Prostate gland (tissue), 2 donors: ENCODE measurements at regions not wholly inside any gene's neighbourhood (a gene's known extent, or its start where the extent isn't known, plus 50 kb on each side); places are given as distances from the start of the nearest gene placed in this dataset.
"Not testable (repeated sequence)": the region's sequence is repeated elsewhere in the genome, so short reads cannot be mapped to it uniquely, and the experiment has no call there.

Experiments
- DNase-seq: peaks from one replicate; pipeline ENCODE4 v3.0.0-alpha.2; 2019; ENCODE audit warnings: low spot score
- H3K27ac ChIP-seq, 2 donors: fragments of 200-600 bp; sonication (generic); 2 replicates each; pipeline ENCODE4 v1.5.1; 2017 to 2019
- H3K27me3 ChIP-seq: fragments of 200-600 bp; sonication (generic); replicated peaks from 2 replicates; pipeline ENCODE4 v1.5.1; 2019; ENCODE audit not compliant: insufficient read depth
- H3K36me3 ChIP-seq, 2 donors: fragments of 200-600 bp; sonication (generic); 1 replicate in 1 of 2; 2 replicates in 1 of 2; pipeline versions ENCODE4 v1.5.1 to v1.8.1; 2017 to 2019
- H3K4me1 ChIP-seq: fragments of 200-600 bp; sonication (generic); replicated peaks from 2 replicates; pipeline ENCODE4 v1.5.1; 2019
- H3K4me3 ChIP-seq, 2 donors: fragments of 200-600 bp; sonication (generic); 2 replicates each; pipeline ENCODE4 v1.5.1; 2017 to 2019
- H3K9me3 ChIP-seq: fragments of 200-600 bp; sonication (generic); 2 replicates; pipeline ENCODE4 v1.5.1; 2017
- CTCF ChIP-seq, 4 experiments: fragments of 200-600 bp in 2 of 4; fragments of 450-650 bp in 2 of 4; sonication (generic) in 2 of 4; IDR thresholded peaks; 1 replicate in 3 of 4; 2 replicates in 1 of 4; pipeline ENCODE4 v1.5.1; 2016 to 2019; ENCODE audit warnings: antibody characterized with exemption in 4 of 4, mild to moderate bottlenecking in 2 of 4, moderate library complexity in 2 of 4
- POLR2A ChIP-seq: fragments of 450-650 bp; IDR thresholded peaks from one replicate; pipeline ENCODE4 v1.6.1; 2016; ENCODE audit warnings: antibody characterized with exemption, mild to moderate bottlenecking
- POLR2AphosphoS5 ChIP-seq: sonication (generic); formaldehyde crosslinking; IDR thresholded peaks from one replicate; pipeline ENCODE4 v1.6.1; 2017; ENCODE audit warnings: antibody characterized with exemption
- WGBS: methylation state at CpG from one replicate; pipeline ENCODE4 v1.1.5; 2018; 5-methylcytosine and 5-hydroxymethylcytosine counted together
- intact Hi-C: fragments of 100-400 bp; cut with DNase I; formaldehyde crosslinking; loops from one replicate; pipeline ENCODE4 v1.14.2; 2022

- 28% methylated on average over 2 of the region's 2 CpGs for WGBS
- no peak for DNase-seq
- no peaks in the 10 kb centered on the region for H3K9me3 ChIP-seq
- H3K4me3 ChIP-seq = no peak overlapping the region
- intact Hi-C loops = no loop called here
- H3K36me3 ChIP-seq = no peaks in the 10 kb centered on the region
- TF ChIP-seq POLR2AphosphoS5 = no peak
- no peak for TF ChIP-seq CTCF (IDR thresholded peaks at IDR 0.05)
- TF ChIP-seq POLR2A = no peak
- H3K27ac ChIP-seq = no peak overlapping the region
- no peaks in the 10 kb centered on the region for H3K27me3 ChIP-seq
- no peaks in the 10 kb centered on the region for H3K4me1 ChIP-seq
These were observed 241.9 kb upstream of the MAP2 start for GRCh38 chr2:209181984-209182383.

DNA sequence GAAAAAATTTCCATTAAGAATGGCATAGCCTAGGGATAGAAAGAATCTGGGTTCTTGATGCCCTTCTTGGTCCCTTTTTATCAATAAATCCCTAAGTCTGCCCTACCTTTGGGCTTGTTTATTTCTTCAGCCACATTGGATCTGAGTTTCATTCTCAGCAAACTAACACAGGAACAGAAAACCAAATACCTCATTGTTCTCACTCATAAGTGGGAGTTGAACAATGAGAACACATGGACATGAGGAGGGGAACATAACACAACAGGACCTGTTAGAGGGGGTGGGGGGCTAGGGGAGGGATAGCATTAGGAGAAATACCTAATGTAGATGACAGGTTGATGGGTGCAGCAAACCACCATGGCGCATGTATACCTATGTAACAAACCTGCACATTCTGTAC lies 237.0 kb upstream of the MAP2 start:
- 93% methylated on average over 1 of the region's 1 CpG for WGBS
- DNase-seq, H3K4me1 ChIP-seq, H3K4me3 ChIP-seq, intact Hi-C loops, H3K36me3 ChIP-seq, H3K27me3 ChIP-seq, H3K27ac ChIP-seq, H3K9me3 ChIP-seq: not testable (repeated sequence)

DNA sequence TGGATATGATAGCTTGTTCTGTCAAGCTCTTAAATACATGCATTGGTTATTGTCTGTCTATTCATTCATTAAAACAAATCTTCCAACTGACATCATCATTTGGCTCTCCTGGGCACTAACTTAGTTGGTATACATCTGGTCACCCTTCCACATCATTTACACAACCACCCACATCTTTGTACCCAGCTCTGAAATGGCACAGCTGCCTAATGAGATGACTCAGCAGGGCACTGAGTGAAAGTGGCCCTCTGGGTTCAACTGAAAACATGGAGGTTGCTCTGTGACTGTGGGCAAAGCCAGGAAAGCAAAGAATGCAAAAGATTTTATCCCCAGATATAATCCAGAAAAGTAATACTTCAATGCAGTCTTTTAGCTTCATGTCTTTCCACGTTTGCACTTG lies 234.0 kb upstream of the MAP2 start:
- TF ChIP-seq POLR2A (no peak), POLR2AphosphoS5 (no peak), CTCF (IDR thresholded peaks at IDR 0.05) (no peak)
- no peak overlapping the region for H3K27ac ChIP-seq
- H3K4me3 ChIP-seq = no peak overlapping the region
- intact Hi-C loops = no loop called here
- no peaks in the 10 kb centered on the region for H3K9me3 ChIP-seq
- H3K4me1 ChIP-seq = no peaks in the 10 kb centered on the region
- no peaks in the 10 kb centered on the region for H3K36me3 ChIP-seq
- no peak for DNase-seq
- no peaks in the 10 kb centered on the region for H3K27me3 ChIP-seq
- WGBS = 46% methylated on average over 1 of the region's 1 CpG

DNA sequence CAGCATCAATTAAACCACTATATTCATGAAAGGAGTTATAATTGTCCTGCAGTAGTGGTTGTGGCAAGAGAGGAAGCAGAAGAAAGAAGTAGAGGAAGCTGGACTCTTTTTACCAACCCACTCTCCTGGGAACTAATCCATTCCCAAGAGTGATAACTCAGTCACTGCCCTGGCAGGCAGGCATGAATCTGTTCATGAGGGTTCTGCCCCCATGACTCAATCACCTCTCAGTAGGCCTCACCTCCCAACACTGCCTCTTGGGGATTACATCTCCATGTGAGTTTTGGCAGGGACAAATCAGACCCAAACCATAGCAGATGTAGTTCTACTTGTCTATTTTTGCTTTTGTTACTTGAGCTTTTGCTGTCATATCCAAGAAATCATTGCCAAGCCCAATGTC lies 232.7 kb upstream of the MAP2 start:
- no peaks in the 10 kb centered on the region for H3K9me3 ChIP-seq
- no peak overlapping the region for H3K27ac ChIP-seq
- no peak for TF ChIP-seq POLR2AphosphoS5
- TF ChIP-seq CTCF (IDR thresholded peaks at IDR 0.05) = no peak
- TF ChIP-seq POLR2A = no peak
- H3K27me3 ChIP-seq = no peaks in the 10 kb centered on the region
- H3K4me3 ChIP-seq = no peak overlapping the region
- no peak for DNase-seq
- intact Hi-C loops = no loop called here
- H3K36me3 ChIP-seq = no peaks in the 10 kb centered on the region
- H3K4me1 ChIP-seq = no peaks in the 10 kb centered on the region

GRCh38 chr2:209194717-209195116 lies 229.1 kb upstream of the MAP2 start:
- no peak for TF ChIP-seq CTCF (IDR thresholded peaks at IDR 0.05)
- no peak for TF ChIP-seq POLR2A
- TF ChIP-seq POLR2AphosphoS5 = no peak
- Histone ChIP-seq H3K9me3 (no peaks in the 10 kb centered on the region), H3K36me3 (no peaks in the 10 kb centered on the region), H3K27me3 (no peaks in the 10 kb centered on the region), H3K4me3 (no peak overlapping the region), H3K4me1 (no peaks in the 10 kb centered on the region), H3K27ac (no peak overlapping the region)
- no peak for DNase-seq
- 52% methylated on average over 2 of the region's 2 CpGs for WGBS
- intact Hi-C loops = no loop called here

- H3K4me1 ChIP-seq = no peaks in the 10 kb centered on the region
- peak; percentile 4 for DNase-seq
- H3K27me3 ChIP-seq = no peaks in the 10 kb centered on the region
- H3K27ac ChIP-seq = no peak overlapping the region
- no peaks in the 10 kb centered on the region for H3K9me3 ChIP-seq
- 31% methylated on average over 9 of the region's 9 CpGs for WGBS
- H3K36me3 ChIP-seq = no peaks in the 10 kb centered on the region
- peak overlapping the region in 1 of 2 donors; percentile 9 for H3K4me3 ChIP-seq
- TF ChIP-seq CTCF (IDR thresholded peaks at IDR 0.05) (peak in 3 of 4 experiments; percentile 45 to 61 (median 46)), POLR2A (no peak), POLR2AphosphoS5 (no peak)
- intact Hi-C loops = loop anchor here (5.0 to 10.0 kb wide), 3 partner anchors 386 to 803 kb away; partner anchors contain the start of gene PTH2R
These were observed 215.6 kb upstream of the MAP2 start for GRCh38 chr2:209208211-209208610.
